Fibroblast of the aortic adventitia (primary cell): ENCODE measurements at regions not wholly inside any gene's neighbourhood (a gene's known extent, or its start where the extent isn't known, plus 50 kb on each side); places are given as distances from the start of the nearest gene placed in this dataset.
A peak's percentile ranks its signal among the peaks of the same experiment; 100 is the strongest.
"Not testable (repeated sequence)": the region's sequence is repeated elsewhere in the genome, so short reads cannot be mapped to it uniquely, and the experiment has no call there.

ENCODE experiments used
- DNase-seq: peaks from one replicate; pipeline ENCODE4 v3.0.0-alpha.2; 2010; ENCODE audit warnings: low read depth
- H3K4me3 ChIP-seq: 2 replicates; pipeline ENCODE4 v1.5.1; 2011; ENCODE audit warnings: low read depth, mild to moderate bottlenecking, control low read depth, low read length, moderate library complexity
- TF ChIP-seq, protein P1 (sequence below): IDR thresholded peaks from 2 replicates; pipeline ENCODE4 v1.5.1; 2011; ENCODE audit warnings: mild to moderate bottlenecking, low read length, control low read depth, inconsistent platforms; ENCODE audit not compliant: insufficient read depth

DNA sequence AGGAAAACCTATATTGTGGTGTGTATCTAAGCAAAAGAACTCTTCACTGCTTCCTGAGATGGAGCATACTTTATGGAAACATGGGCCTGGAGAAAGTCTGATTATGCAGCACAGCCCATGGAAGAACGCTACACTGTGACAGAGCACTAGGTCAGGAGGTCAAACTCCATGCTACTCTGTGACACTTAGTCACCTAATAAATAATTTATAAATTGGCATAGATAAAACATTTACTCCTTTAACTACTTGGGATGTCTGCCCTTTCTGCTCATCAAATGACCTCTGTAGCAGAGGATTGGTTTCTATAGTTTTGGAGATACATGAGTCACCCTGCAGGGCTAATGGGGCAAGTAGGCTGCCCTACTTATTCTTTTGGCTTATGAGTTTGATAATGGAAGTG lies 134.7 kb upstream of the BANK1 start:
- TF ChIP-seq, protein P1, sequence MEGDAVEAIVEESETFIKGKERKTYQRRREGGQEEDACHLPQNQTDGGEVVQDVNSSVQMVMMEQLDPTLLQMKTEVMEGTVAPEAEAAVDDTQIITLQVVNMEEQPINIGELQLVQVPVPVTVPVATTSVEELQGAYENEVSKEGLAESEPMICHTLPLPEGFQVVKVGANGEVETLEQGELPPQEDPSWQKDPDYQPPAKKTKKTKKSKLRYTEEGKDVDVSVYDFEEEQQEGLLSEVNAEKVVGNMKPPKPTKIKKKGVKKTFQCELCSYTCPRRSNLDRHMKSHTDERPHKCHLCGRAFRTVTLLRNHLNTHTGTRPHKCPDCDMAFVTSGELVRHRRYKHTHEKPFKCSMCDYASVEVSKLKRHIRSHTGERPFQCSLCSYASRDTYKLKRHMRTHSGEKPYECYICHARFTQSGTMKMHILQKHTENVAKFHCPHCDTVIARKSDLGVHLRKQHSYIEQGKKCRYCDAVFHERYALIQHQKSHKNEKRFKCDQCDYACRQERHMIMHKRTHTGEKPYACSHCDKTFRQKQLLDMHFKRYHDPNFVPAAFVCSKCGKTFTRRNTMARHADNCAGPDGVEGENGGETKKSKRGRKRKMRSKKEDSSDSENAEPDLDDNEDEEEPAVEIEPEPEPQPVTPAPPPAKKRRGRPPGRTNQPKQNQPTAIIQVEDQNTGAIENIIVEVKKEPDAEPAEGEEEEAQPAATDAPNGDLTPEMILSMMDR = no peak
- DNase-seq = no peak

DNA sequence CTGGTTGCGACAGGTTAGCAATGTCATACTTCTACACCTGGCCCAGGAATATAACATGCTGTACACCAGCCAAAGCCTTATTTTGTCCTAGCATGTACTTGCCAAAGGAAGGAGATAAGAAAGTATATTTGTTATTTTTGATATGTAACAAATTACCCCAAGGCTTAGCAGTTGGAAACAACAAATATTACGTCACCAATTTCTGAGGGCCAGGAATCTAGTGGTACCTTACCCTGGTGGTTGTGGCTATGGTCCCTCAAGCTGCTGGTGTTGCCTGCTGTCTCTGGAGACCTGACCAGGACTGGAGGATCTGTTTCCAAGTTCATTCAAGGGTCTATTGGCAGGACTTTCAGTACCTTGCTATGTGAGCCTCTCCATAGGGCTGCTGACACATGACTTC lies 135.5 kb upstream of the BANK1 start:
- TF ChIP-seq, protein P1 = no peak
- DNase-seq = no peak
- H3K4me3 ChIP-seq = no peak overlapping the region

More for the DNA sequence above, 134.7 kb upstream of the BANK1 start:
- H3K4me3 ChIP-seq = no peak overlapping the region

DNA sequence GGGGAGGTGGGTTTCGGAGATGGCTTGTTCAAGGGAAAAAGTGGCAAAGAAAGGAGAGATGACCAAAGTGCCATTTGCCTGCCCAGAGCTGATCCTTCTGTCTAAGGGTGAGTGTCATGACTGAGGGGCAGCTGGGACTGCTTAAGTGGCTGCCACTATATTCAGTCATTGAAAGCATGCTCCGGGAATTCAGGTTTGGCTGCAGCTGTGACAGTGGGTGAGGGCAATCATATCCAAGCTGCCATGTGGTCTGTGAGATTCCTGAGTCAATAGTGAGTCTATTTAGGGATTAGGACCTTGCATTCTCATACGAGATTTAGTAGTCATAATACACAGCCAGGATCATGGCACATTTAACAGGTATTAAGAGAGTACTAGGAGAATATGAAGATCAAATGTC lies 138.8 kb upstream of the BANK1 start:
- DNase-seq = no peak
- TF ChIP-seq, protein P1 = no peak
- H3K4me3 ChIP-seq = no peak overlapping the region

DNA sequence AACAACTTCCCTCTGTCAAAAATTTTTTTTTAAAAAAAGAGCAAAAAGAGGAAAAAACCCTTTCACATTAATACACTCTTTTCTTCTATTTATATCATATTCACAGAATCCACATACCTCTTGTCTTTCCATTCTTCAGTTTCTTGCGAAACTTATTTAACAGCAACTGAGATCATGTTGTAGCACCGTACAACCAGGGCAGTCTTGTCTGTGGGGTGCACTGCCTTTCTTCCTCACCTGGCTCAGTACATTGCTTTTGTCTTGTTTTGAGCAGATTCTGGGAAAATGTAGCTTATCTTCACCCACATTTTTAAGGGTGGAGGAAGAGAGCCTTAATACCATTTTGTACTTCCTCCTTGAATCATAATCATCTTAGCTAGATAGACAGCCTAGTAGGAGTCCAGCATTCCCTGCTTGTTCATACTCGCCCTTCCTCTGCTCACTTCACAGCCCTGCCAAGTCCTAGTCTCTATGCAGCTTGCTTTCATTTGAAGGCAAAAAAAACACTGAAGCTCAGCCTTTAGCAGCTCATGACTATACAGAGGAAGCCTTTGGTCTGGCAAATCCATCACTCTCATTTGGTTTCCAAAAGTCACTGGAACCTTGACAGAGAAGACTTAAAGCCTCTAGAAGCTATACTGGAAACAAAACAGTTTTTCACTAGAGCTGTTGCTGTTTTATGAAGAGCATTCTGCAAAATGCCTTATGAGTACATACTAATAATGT lies 140.6 kb upstream of the BANK1 start:
- DNase-seq = peak; percentile 64
- TF ChIP-seq, protein P1 = no peak
- H3K4me3 ChIP-seq = no peak overlapping the region

DNA sequence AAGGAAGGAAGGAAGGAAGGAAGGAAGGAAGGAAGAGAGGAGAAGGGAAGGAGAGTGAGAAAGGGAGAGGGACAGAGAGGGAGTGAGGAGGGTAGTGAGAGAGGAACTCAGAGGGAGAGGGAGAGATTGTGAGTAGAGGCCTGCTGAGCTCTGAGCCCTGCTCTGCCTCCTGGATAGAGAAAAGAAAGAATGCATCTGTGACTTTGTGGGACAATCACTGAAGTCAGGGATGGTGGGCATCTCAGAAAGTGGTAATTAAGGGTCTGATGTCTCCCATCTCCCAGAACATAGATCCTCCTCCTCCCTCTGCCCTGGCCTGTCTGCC lies 142.9 kb upstream of the BANK1 start:
- TF ChIP-seq, protein P1 = no peak
- no peak for DNase-seq
- no peak overlapping the region for H3K4me3 ChIP-seq

DNA sequence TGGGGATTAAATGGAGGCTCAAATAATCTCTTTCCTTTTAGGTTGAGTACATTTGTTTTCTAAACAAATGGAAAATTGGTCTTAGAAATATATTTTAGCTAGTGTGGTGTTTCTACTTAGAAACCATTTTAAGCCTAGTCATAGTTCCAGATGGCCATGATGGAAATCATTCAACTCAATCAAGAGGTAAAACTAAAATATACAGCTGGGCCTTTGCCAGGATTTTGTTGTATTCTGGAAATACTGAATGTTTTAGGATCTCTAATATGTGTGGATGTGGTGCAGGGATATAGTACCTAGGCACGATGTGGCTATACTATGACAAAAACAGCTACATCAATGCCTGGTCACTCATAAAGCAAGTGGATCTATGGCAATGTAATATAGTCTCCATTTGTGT lies 146.0 kb upstream of the BANK1 start:
- DNase-seq = no peak
- no peak overlapping the region for H3K4me3 ChIP-seq
- TF ChIP-seq, protein P1 = no peak

DNA sequence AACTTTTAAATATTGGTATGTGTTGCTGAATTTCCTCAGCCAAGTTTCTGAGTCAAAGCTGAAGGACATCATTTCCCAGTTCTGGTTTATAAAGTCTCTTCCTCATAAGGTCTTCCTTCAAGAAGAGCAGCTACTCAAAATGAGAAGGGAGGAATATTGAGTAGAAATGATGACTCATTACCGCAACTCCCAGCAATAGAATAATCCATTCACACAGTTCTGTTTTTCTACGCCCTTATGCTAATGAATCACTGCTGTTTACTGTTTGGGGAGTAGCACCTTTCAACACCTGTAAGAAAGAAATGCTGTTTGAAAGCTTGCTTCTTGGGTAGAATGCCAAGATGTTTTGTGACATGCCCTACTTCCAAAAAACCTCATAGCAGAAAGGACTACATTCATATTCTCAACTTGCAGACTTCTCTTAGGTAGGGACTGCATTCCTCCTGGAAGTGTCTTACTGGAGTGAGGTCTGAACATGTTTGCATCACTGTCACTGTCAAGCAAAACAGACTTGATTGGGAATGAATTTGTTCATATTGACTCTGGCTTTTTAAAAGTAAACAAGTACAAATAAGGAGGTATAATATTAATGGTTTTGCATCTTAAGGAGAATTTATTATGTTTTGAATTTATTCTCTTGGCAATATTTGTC lies 147.2 kb upstream of the BANK1 start:
- no peak for DNase-seq
- H3K4me3 ChIP-seq = no peak overlapping the region
- TF ChIP-seq, protein P1 = no peak

DNA sequence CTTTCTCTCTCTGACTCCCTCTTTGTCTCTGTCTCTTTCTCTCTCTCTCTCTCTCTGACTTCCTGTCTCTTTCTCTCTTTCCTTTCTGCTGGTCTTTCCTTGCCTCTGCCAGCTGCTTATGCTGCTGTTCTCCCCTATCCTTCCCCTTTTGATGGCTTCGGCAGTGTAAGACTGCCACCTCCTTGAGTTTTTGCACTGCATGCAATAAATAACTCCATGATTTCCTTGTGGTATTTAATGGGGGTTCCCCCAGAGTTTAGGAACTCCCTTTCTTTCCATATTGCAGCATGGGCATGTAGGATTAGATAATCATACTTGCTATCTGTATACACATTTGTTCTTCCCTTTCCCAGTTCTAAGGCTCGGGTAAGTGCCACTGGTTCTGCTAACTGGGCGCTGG lies 157.8 kb upstream of the BANK1 start:
- not testable (repeated sequence) for DNase-seq, H3K4me3 ChIP-seq
